ENCODE measurements at regions not wholly inside any gene's neighbourhood (a gene's known extent, or its start where the extent isn't known, plus 50 kb on each side); places are given as distances from the start of the nearest gene placed in this dataset.

- Histone ChIP-seq H3K4me2 (ENCODE audit: low read depth, low read length, poor library complexity, severe bottlenecking) (no peak overlapping the region), H3K27me3 (ENCODE audit: low read length) (no peaks in the 10 kb centered on the region), H3K4me3 (ENCODE audit: insufficient read depth, low read length, poor library complexity, severe bottlenecking) (no peak overlapping the region), H2AFZ (ENCODE audit: low read depth, low read length, severe bottlenecking) (no peak overlapping the region), H3F3A (ENCODE audit: insufficient read depth) (no peaks in the 10 kb centered on the region), H3K27ac (ENCODE audit: low read depth, low read length) (no peak overlapping the region), H4K20me1 (ENCODE audit: low read depth, low read length) (no peaks in the 10 kb centered on the region), H3K9me3 (ENCODE audit: insufficient read depth, low read length) (no peaks in the 10 kb centered on the region), H3K36me3 (ENCODE audit: low read length) (no peaks in the 10 kb centered on the region), H3K79me2 (ENCODE audit: insufficient read depth, low read length) (no peaks in the 10 kb centered on the region), H3K9me2 (replicated peaks; ENCODE audit: insufficient read depth, low read length) (no peaks in the 10 kb centered on the region), H3K9ac (ENCODE audit: low read length) (no peak overlapping the region)
- TF ChIP-seq EZH2phosphoT487 (conservative IDR thresholded peaks at IDR 0.05; ENCODE audit: low read length), result no peak
- TF ChIP-seq CTCF (IDR thresholded peaks at IDR 0.05; ENCODE audit: insufficient read depth, low read length, poor library complexity, severe bottlenecking), result no peak
Observed at GRCh38 chr2:18093196-18093595, 214.7 kb downstream of the KCNS3 start.

DNA sequence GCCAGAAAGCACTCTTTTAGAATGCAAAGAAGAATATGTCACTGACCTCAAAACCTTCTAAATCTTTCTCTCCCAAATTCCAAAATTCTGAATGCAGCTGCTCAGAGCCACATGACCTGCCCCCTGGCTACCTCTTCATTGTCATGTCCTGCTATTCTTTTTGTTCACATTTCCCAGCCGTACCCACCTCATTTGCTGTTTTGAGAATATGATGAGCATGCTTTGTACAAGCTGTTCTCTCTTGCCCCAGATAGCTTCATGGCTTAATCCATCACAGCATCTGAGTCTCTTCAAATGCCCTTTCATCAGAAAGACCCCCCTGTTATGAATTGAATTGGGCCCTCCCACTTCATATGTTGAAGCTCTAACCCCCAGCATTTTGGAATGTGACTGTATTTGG, 214.3 kb downstream of the KCNS3 start:
- Histone ChIP-seq H3F3A (ENCODE audit: insufficient read depth) (no peaks in the 10 kb centered on the region), H3K9me3 (ENCODE audit: insufficient read depth, low read length) (no peaks in the 10 kb centered on the region), H3K4me2 (ENCODE audit: low read depth, low read length, poor library complexity, severe bottlenecking) (no peak overlapping the region), H3K27ac (ENCODE audit: low read depth, low read length) (no peak overlapping the region), H3K9ac (ENCODE audit: low read length) (no peak overlapping the region), H3K79me2 (ENCODE audit: insufficient read depth, low read length) (no peaks in the 10 kb centered on the region), H3K27me3 (ENCODE audit: low read length) (no peaks in the 10 kb centered on the region), H3K4me3 (ENCODE audit: insufficient read depth, low read length, poor library complexity, severe bottlenecking) (no peak overlapping the region), H4K20me1 (ENCODE audit: low read depth, low read length) (no peaks in the 10 kb centered on the region), H3K36me3 (ENCODE audit: low read length) (no peaks in the 10 kb centered on the region), H2AFZ (ENCODE audit: low read depth, low read length, severe bottlenecking) (no peak overlapping the region), H3K9me2 (replicated peaks; ENCODE audit: insufficient read depth, low read length) (no peaks in the 10 kb centered on the region)
- TF ChIP-seq CTCF (IDR thresholded peaks at IDR 0.05; ENCODE audit: insufficient read depth, low read length, poor library complexity, severe bottlenecking) (no peak), EZH2phosphoT487 (conservative IDR thresholded peaks at IDR 0.05; ENCODE audit: low read length) (no peak)

DNA sequence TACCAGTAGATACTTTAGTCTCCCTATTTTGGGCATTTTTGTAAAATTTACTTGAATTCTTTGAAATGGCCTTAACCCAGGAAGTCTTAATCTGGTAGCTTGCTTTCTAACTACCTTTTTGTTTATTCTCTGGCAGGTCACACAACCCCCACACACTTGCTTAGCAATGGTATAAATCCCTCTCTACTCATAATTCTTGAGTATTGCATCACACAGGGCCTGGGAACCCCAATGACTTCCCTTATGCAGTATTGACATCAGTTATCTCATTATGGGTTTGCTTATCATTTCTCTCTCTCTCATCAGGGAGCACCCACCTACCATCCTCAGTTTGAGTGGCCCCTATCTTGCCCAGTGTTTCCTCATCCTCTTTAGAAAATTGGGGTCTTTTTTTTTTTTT, 207.1 kb downstream of the KCNS3 start:
- H3K9me3 ChIP-seq (ENCODE audit: insufficient read depth, low read length), result no peaks in the 10 kb centered on the region
- H3K9me2 ChIP-seq (replicated peaks; ENCODE audit: insufficient read depth, low read length), result no peaks in the 10 kb centered on the region
- H3K9ac ChIP-seq (ENCODE audit: low read length), result no peak overlapping the region
- no peaks in the 10 kb centered on the region for H3K27me3 ChIP-seq (ENCODE audit: low read length)
- no peaks in the 10 kb centered on the region for H4K20me1 ChIP-seq (ENCODE audit: low read depth, low read length)
- TF ChIP-seq CTCF (IDR thresholded peaks at IDR 0.05; ENCODE audit: insufficient read depth, low read length, poor library complexity, severe bottlenecking) (no peak), EZH2phosphoT487 (conservative IDR thresholded peaks at IDR 0.05; ENCODE audit: low read length) (no peak)
- H3K4me3 ChIP-seq (ENCODE audit: insufficient read depth, low read length, poor library complexity, severe bottlenecking), result no peak overlapping the region
- no peaks in the 10 kb centered on the region for H3K36me3 ChIP-seq (ENCODE audit: low read length)
- no peak overlapping the region for H2AFZ ChIP-seq (ENCODE audit: low read depth, low read length, severe bottlenecking)
- H3K27ac ChIP-seq (ENCODE audit: low read depth, low read length), result no peak overlapping the region
- H3K79me2 ChIP-seq (ENCODE audit: insufficient read depth, low read length), result no peaks in the 10 kb centered on the region
- no peak overlapping the region for H3K4me2 ChIP-seq (ENCODE audit: low read depth, low read length, poor library complexity, severe bottlenecking)
- H3F3A ChIP-seq (ENCODE audit: insufficient read depth), result no peaks in the 10 kb centered on the region

GRCh38 chr2:18084376-18084775, 205.9 kb downstream of the KCNS3 start:
- no peaks in the 10 kb centered on the region for H3K9me3 ChIP-seq (ENCODE audit: insufficient read depth, low read length)
- no peak for TF ChIP-seq EZH2phosphoT487 (conservative IDR thresholded peaks at IDR 0.05; ENCODE audit: low read length)
- no peak for TF ChIP-seq CTCF (IDR thresholded peaks at IDR 0.05; ENCODE audit: insufficient read depth, low read length, poor library complexity, severe bottlenecking)

More at GRCh38 chr2:18084376-18084775, 205.9 kb downstream of the KCNS3 start:
- no peak overlapping the region for H3K4me2 ChIP-seq (ENCODE audit: low read depth, low read length, poor library complexity, severe bottlenecking)
- H3F3A ChIP-seq (ENCODE audit: insufficient read depth), result no peaks in the 10 kb centered on the region
- H2AFZ ChIP-seq (ENCODE audit: low read depth, low read length, severe bottlenecking), result no peak overlapping the region
- H3K4me3 ChIP-seq (ENCODE audit: insufficient read depth, low read length, poor library complexity, severe bottlenecking), result no peak overlapping the region
- no peaks in the 10 kb centered on the region for H4K20me1 ChIP-seq (ENCODE audit: low read depth, low read length)
- H3K27me3 ChIP-seq (ENCODE audit: low read length), result no peaks in the 10 kb centered on the region
- H3K27ac ChIP-seq (ENCODE audit: low read depth, low read length), result no peak overlapping the region
- no peaks in the 10 kb centered on the region for H3K9me2 ChIP-seq (replicated peaks; ENCODE audit: insufficient read depth, low read length)
- no peaks in the 10 kb centered on the region for H3K36me3 ChIP-seq (ENCODE audit: low read length)
- no peak overlapping the region for H3K9ac ChIP-seq (ENCODE audit: low read length)
- H3K79me2 ChIP-seq (ENCODE audit: insufficient read depth, low read length), result no peaks in the 10 kb centered on the region
